SH-SY5Y (cell line): ENCODE measurements at regions not wholly inside any gene's neighbourhood (a gene's known extent, or its start where the extent isn't known, plus 50 kb on each side); places are given as distances from the start of the nearest gene placed in this dataset.

Source experiments
- GATA2 ChIP-seq: IDR thresholded peaks from 2 replicates; pipeline ENCODE4 v1.6.1; 2011; ENCODE audit warnings: mild to moderate bottlenecking, low read depth, low read length
- GATA3 ChIP-seq: IDR thresholded peaks from 2 replicates; pipeline ENCODE4 v1.6.1; 2011; ENCODE audit warnings: low read depth, mild to moderate bottlenecking, low read length, moderate library complexity

GRCh38 chr2:65934992-65935629, 499.8 kb upstream of the MEIS1 start:
- TF ChIP-seq GATA2 (no peak), GATA3 (no peak)

- TF ChIP-seq GATA2 (no peak), GATA3 (no peak)
Observed at GRCh38 chr2:65932571-65932970, 500.2 kb upstream of the SPRED2 start.

GRCh38 chr2:65931056-65931455, 498.7 kb upstream of the SPRED2 start:
- TF ChIP-seq GATA2, result no peak
- no peak for TF ChIP-seq GATA3

GRCh38 chr2:65930259-65930658, 497.9 kb upstream of the SPRED2 start:
- TF ChIP-seq GATA3 (no peak), GATA2 (no peak)

- TF ChIP-seq GATA2 (no peak), GATA3 (no peak)
Observed at GRCh38 chr2:65922794-65923193, 490.4 kb upstream of the SPRED2 start.

- TF ChIP-seq GATA3, result no peak
- TF ChIP-seq GATA2, result no peak
Observed at GRCh38 chr2:65922030-65922429, 489.6 kb upstream of the SPRED2 start.

GRCh38 chr2:65921116-65921515, 488.7 kb upstream of the SPRED2 start:
- TF ChIP-seq GATA3, result no peak
- TF ChIP-seq GATA2, result no peak

- no peak for TF ChIP-seq GATA2
- TF ChIP-seq GATA3, result no peak
Observed at GRCh38 chr2:65920659-65921058, 488.3 kb upstream of the SPRED2 start.

- TF ChIP-seq GATA2 (no peak), GATA3 (no peak)
Observed at GRCh38 chr2:65919550-65920188, 487.3 kb upstream of the SPRED2 start.

GRCh38 chr2:65918760-65919187, 486.4 kb upstream of the SPRED2 start:
- TF ChIP-seq GATA2, result no peak

- TF ChIP-seq GATA2 (no peak), GATA3 (no peak)
Observed at GRCh38 chr2:65917986-65918385, 485.6 kb upstream of the SPRED2 start.

GRCh38 chr2:65916785-65917295, 484.4 kb upstream of the SPRED2 start:
- TF ChIP-seq GATA2, result no peak
- TF ChIP-seq GATA3, result no peak

GRCh38 chr2:65916177-65916576, 483.8 kb upstream of the SPRED2 start:
- no peak for TF ChIP-seq GATA3
- TF ChIP-seq GATA2, result no peak

GRCh38 chr2:65915273-65915672, 482.9 kb upstream of the SPRED2 start:
- no peak for TF ChIP-seq GATA2
- TF ChIP-seq GATA3, result no peak

- TF ChIP-seq GATA3 (no peak), GATA2 (no peak)
Observed at GRCh38 chr2:65914244-65914786, 481.9 kb upstream of the SPRED2 start.

- TF ChIP-seq GATA3, result no peak
- no peak for TF ChIP-seq GATA2
Observed at GRCh38 chr2:65913813-65914212, 481.4 kb upstream of the SPRED2 start.
